Thoracic aorta (tissue), 2 donors: ENCODE measurements at regions not wholly inside any gene's neighbourhood (a gene's known extent, or its start where the extent isn't known, plus 50 kb on each side); places are given as distances from the start of the nearest gene placed in this dataset.

Experiments used
- ATAC-seq: fragments of 150-250 bp; one replicate; pipeline ENCODE4 v1.8.0; 2017; ENCODE audit warnings: low read depth; ENCODE audit not compliant: insufficient number of reproducible peaks, low FRiP score
- DNase-seq: peaks from one replicate; pipeline ENCODE4 v3.0.0-alpha.2; 2020; ENCODE audit warnings: low spot score
- H3K27ac ChIP-seq, 2 donors: fragments of 200-600 bp; sonication (generic); 1 replicate in 1 of 2; 2 replicates in 1 of 2; pipeline ENCODE4 v1.5.1; 2016; ENCODE audit warnings: mild to moderate bottlenecking in 2 of 2, moderate library complexity in 2 of 2
- H3K27me3 ChIP-seq: fragments of 200-600 bp; sonication (generic); replicated peaks from 2 replicates; pipeline ENCODE4 v1.6.0; 2016; ENCODE audit warnings: mild to moderate bottlenecking; ENCODE audit not compliant: insufficient read depth
- H3K36me3 ChIP-seq: fragments of 200-600 bp; sonication (generic); one replicate; pipeline ENCODE4 v1.5.1; 2016
- H3K4me1 ChIP-seq, 2 donors: fragments of 200-600 bp; sonication (generic); 1 replicate in 1 of 2; 2 replicates in 1 of 2; pipeline versions ENCODE4 v1.5.1 to v1.6.0; 2016; ENCODE audit warnings: low read depth in 2 of 2, mild to moderate bottlenecking in 1 of 2; ENCODE audit not compliant: control insufficient read depth in 1 of 2
- H3K4me3 ChIP-seq: fragments of 200-600 bp; sonication (generic); 2 replicates; pipeline ENCODE4 v1.5.1; 2016; ENCODE audit warnings: mild to moderate bottlenecking
- H3K9me3 ChIP-seq: fragments of 200-600 bp; sonication (generic); 2 replicates; pipeline ENCODE4 v1.5.1; 2016
- TF ChIP-seq, protein P1 (sequence below): fragments of 200-600 bp; sonication (generic); IDR thresholded peaks from one replicate; pipeline ENCODE4 v1.5.1; 2019; ENCODE audit warnings: antibody characterized with exemption

- ATAC-seq: no peak
- Histone ChIP-seq H3K4me3 (no peak overlapping the region), H3K27ac (no peak overlapping the region), H3K9me3 (no peaks in the 10 kb centered on the region), H3K4me1 (no peaks in the 10 kb centered on the region), H3K27me3 (no peaks in the 10 kb centered on the region), H3K36me3 (no peaks in the 10 kb centered on the region)
- no peak for DNase-seq
- TF ChIP-seq, protein P1, sequence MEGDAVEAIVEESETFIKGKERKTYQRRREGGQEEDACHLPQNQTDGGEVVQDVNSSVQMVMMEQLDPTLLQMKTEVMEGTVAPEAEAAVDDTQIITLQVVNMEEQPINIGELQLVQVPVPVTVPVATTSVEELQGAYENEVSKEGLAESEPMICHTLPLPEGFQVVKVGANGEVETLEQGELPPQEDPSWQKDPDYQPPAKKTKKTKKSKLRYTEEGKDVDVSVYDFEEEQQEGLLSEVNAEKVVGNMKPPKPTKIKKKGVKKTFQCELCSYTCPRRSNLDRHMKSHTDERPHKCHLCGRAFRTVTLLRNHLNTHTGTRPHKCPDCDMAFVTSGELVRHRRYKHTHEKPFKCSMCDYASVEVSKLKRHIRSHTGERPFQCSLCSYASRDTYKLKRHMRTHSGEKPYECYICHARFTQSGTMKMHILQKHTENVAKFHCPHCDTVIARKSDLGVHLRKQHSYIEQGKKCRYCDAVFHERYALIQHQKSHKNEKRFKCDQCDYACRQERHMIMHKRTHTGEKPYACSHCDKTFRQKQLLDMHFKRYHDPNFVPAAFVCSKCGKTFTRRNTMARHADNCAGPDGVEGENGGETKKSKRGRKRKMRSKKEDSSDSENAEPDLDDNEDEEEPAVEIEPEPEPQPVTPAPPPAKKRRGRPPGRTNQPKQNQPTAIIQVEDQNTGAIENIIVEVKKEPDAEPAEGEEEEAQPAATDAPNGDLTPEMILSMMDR: no peak
These were observed 558.5 kb upstream of the ARRDC3 start for GRCh38 chr5:91941588-91941987.

GRCh38 chr5:91938441-91938840 lies 555.3 kb upstream of the ARRDC3 start:
- no peak overlapping the region for H3K4me3 ChIP-seq
- no peaks in the 10 kb centered on the region for H3K9me3 ChIP-seq
- H3K27me3 ChIP-seq: no peaks in the 10 kb centered on the region
- H3K27ac ChIP-seq: no peak overlapping the region
- no peaks in the 10 kb centered on the region for H3K4me1 ChIP-seq
- DNase-seq: no peak
- H3K36me3 ChIP-seq: no peaks in the 10 kb centered on the region
- TF ChIP-seq, protein P1: no peak
- no peak for ATAC-seq

GRCh38 chr5:91937121-91937520 lies 554.0 kb upstream of the ARRDC3 start:
- H3K4me1 ChIP-seq: no peaks in the 10 kb centered on the region
- H3K9me3 ChIP-seq: no peaks in the 10 kb centered on the region
- H3K4me3 ChIP-seq: no peak overlapping the region
- ATAC-seq: no peak
- no peak for DNase-seq
- H3K27me3 ChIP-seq: no peaks in the 10 kb centered on the region
- no peaks in the 10 kb centered on the region for H3K36me3 ChIP-seq
- no peak overlapping the region for H3K27ac ChIP-seq
- TF ChIP-seq, protein P1: no peak

GRCh38 chr5:91929522-91929817 lies 546.4 kb upstream of the ARRDC3 start:
- ATAC-seq: no peak
- Histone ChIP-seq H3K4me3 (no peak overlapping the region), H3K4me1 (peaks cover 5 to 21% of the 10 kb centered on the region in 2 donors), H3K36me3 (no peaks in the 10 kb centered on the region), H3K9me3 (no peaks in the 10 kb centered on the region), H3K27ac (no peak overlapping the region), H3K27me3 (no peaks in the 10 kb centered on the region)
- no peak for DNase-seq
- TF ChIP-seq, protein P1: no peak

- H3K4me1 ChIP-seq: peaks cover 5 to 21% of the 10 kb centered on the region in 2 donors
- H3K27ac ChIP-seq: no peak overlapping the region
- TF ChIP-seq, protein P1: peak; percentile 41
- H3K9me3 ChIP-seq: no peaks in the 10 kb centered on the region
- ATAC-seq (no peak), DNase-seq (no peak)
- no peaks in the 10 kb centered on the region for H3K27me3 ChIP-seq
- H3K4me3 ChIP-seq: no peak overlapping the region
- no peaks in the 10 kb centered on the region for H3K36me3 ChIP-seq
These were observed 545.8 kb upstream of the ARRDC3 start for GRCh38 chr5:91928754-91929521.
